Ovary (tissue), 7 donors: ENCODE measurements at regions not wholly inside any gene's neighbourhood (a gene's known extent, or its start where the extent isn't known, plus 50 kb on each side); places are given as distances from the start of the nearest gene placed in this dataset.

Experiments used
- DNase-seq, 5 donors: peaks; one replicate each; pipeline ENCODE4 v3.0.0-alpha.2; 2019 to 2020
- H3K27ac ChIP-seq, 2 donors: fragments of 200-600 bp; one replicate each; pipeline versions ENCODE4 v1.5.1 to v1.8.0; 2019 to 2022
- H3K27me3 ChIP-seq: fragments of 200-600 bp; one replicate; pipeline ENCODE4 v1.8.0; 2022
- H3K36me3 ChIP-seq: fragments of 200-600 bp; sonication (generic); one replicate; pipeline ENCODE4 v1.5.1; 2019
- H3K4me1 ChIP-seq: one replicate; pipeline ENCODE4 v1.8.1; 2013; ENCODE audit warnings: mild to moderate bottlenecking, moderate library complexity; ENCODE audit not compliant: insufficient read depth
- H3K4me3 ChIP-seq: fragments of 200-600 bp; sonication (generic); one replicate; pipeline ENCODE4 v1.5.1; 2017
- H3K9me3 ChIP-seq, 2 donors: fragments of 200-600 bp in 1 of 2; sonication (generic) in 1 of 2; one replicate each; pipeline versions ENCODE4 v1.5.1 to v1.8.1; 2013 to 2019; ENCODE audit warnings: mild to moderate bottlenecking in 1 of 2, moderate library complexity in 1 of 2
- CTCF ChIP-seq, 3 donors: fragments of 450-650 bp in 2 of 3; fragments of 200-600 bp in 1 of 3; IDR thresholded peaks; one replicate each; pipeline versions ENCODE4 v1.5.1 to v1.8.0; 2016 to 2022; ENCODE audit warnings: antibody characterized with exemption in 3 of 3, mild to moderate bottlenecking in 1 of 3
- EP300 ChIP-seq: sonication (generic); formaldehyde crosslinking; IDR thresholded peaks from one replicate; pipeline ENCODE4 v1.6.1; 2017; ENCODE audit warnings: antibody characterized with exemption
- POLR2A ChIP-seq: fragments of 450-650 bp; IDR thresholded peaks from one replicate; pipeline ENCODE4 v1.6.1; 2017; ENCODE audit warnings: antibody characterized with exemption, mild to moderate bottlenecking, moderate library complexity
- WGBS, 3 donors: extraction: QIAGEN DNeasy Blood & Tissue Kit in 1 of 3; methylation state at CpG; one replicate each; pipeline versions ENCODE4 v1.1.5 to v1.1.7; 2013 to 2017; 5-methylcytosine and 5-hydroxymethylcytosine counted together
- intact Hi-C, 4 donors: fragments of 100-400 bp; cut with DNase I; formaldehyde crosslinking; loops; one replicate each; pipeline versions ENCODE4 v1.11.0 to v1.15.1; 2022 to 2023
- donor health status: DM: no; HTN: no; CAD: no; lungs with moderate emphysema.
- donor health status: DM: no; HTN: no; CAD: no.
- donor health status: Bipolar disorder and iron deficiency.
- donor health status: DM: no; HTN: no; CAD: no.
- donor health status: DM: yes; HTN: yes; CAD: no.

GRCh38 chr1:177490036-177490639 is 319.4 kb downstream of the BRINP2 start:
- H3K4me1 ChIP-seq, result no peaks in the 10 kb centered on the region
- no peak for TF ChIP-seq POLR2A
- no peak for TF ChIP-seq EP300
- TF ChIP-seq CTCF (IDR thresholded peaks at IDR 0.05), result no peak
- WGBS, 3 donors, result 70 to 82% (median 75%) methylated on average over 6 of the region's 6 CpGs
- H3K27me3 ChIP-seq, result no peaks in the 10 kb centered on the region
- intact Hi-C loops, result no loop called here
- no peak for DNase-seq
- H3K9me3 ChIP-seq, result no peaks in the 10 kb centered on the region
- H3K4me3 ChIP-seq, result no peak overlapping the region
- no peaks in the 10 kb centered on the region for H3K36me3 ChIP-seq
- H3K27ac ChIP-seq, result no peak overlapping the region

- 11 to 22% (median 20%) methylated on average over 2 of the region's 2 CpGs for WGBS, 3 donors
- no peaks in the 10 kb centered on the region for H3K4me1 ChIP-seq
- H3K9me3 ChIP-seq, result no peaks in the 10 kb centered on the region
- H3K27ac ChIP-seq, result no peak overlapping the region
- TF ChIP-seq POLR2A (no peak), CTCF (IDR thresholded peaks at IDR 0.05) (no peak), EP300 (no peak)
- intact Hi-C loops, result no loop called here
- no peaks in the 10 kb centered on the region for H3K36me3 ChIP-seq
- H3K4me3 ChIP-seq, result no peak overlapping the region
- no peaks in the 10 kb centered on the region for H3K27me3 ChIP-seq
- no peak for DNase-seq
Measured at GRCh38 chr1:177488722-177489121, 318.0 kb downstream of the BRINP2 start.

- WGBS, 3 donors, result 43 to 73% (median 45%) methylated on average over 1 of the region's 1 CpG
- TF ChIP-seq CTCF (IDR thresholded peaks at IDR 0.05), result no peak
- TF ChIP-seq EP300, result no peak
- TF ChIP-seq POLR2A, result no peak
- no peak for DNase-seq
Measured at GRCh38 chr1:177487481-177487880, 316.7 kb downstream of the BRINP2 start.

GRCh38 chr1:177480741-177481305 is 310.1 kb downstream of the BRINP2 start:
- Histone ChIP-seq H3K4me3 (no peak overlapping the region), H3K4me1 (no peaks in the 10 kb centered on the region), H3K27ac (no peak overlapping the region), H3K27me3 (no peaks in the 10 kb centered on the region), H3K9me3 (no peaks in the 10 kb centered on the region), H3K36me3 (no peaks in the 10 kb centered on the region)
- no peak for TF ChIP-seq POLR2A
- WGBS, 3 donors, result 88 to 92% (median 90%) methylated on average over 6 of the region's 6 CpGs
- no peak for DNase-seq
- intact Hi-C loops, result no loop called here

More at GRCh38 chr1:177487481-177487880, 316.7 kb downstream of the BRINP2 start:
- no peaks in the 10 kb centered on the region for H3K27me3 ChIP-seq
- no peaks in the 10 kb centered on the region for H3K36me3 ChIP-seq
- no peak overlapping the region for H3K27ac ChIP-seq
- H3K4me3 ChIP-seq, result no peak overlapping the region
- no peaks in the 10 kb centered on the region for H3K9me3 ChIP-seq
- intact Hi-C loops, result no loop called here
- H3K4me1 ChIP-seq, result no peaks in the 10 kb centered on the region

- no peaks in the 10 kb centered on the region for H3K36me3 ChIP-seq
- no peak overlapping the region for H3K27ac ChIP-seq
- H3K27me3 ChIP-seq, result no peaks in the 10 kb centered on the region
- DNase-seq, result no peak
- 89 to 90% (median 89%) methylated on average over 7 of the region's 7 CpGs for WGBS, 3 donors
- no peak overlapping the region for H3K4me3 ChIP-seq
- no peaks in the 10 kb centered on the region for H3K4me1 ChIP-seq
- no peaks in the 10 kb centered on the region for H3K9me3 ChIP-seq
- TF ChIP-seq CTCF (IDR thresholded peaks at IDR 0.05), result no peak
- no peak for TF ChIP-seq POLR2A
- TF ChIP-seq EP300, result no peak
- intact Hi-C loops, result no loop called here
Measured at GRCh38 chr1:177479600-177479999, 308.8 kb downstream of the BRINP2 start.
